HG03097 (cell line): ENCODE measurements at regions not wholly inside any gene's neighbourhood (a gene's known extent, or its start where the extent isn't known, plus 50 kb on each side); places are given as distances from the start of the nearest gene placed in this dataset.
"Not testable (repeated sequence)": the region's sequence is repeated elsewhere in the genome, so short reads cannot be mapped to it uniquely, and the experiment has no call there.

Experiments
- ATAC-seq: cut with Tn5 transposase; IDR thresholded peaks from one replicate; pipeline ENCODE4 v1.9.1; 2021; ENCODE audit not compliant: unreplicated experiment, low FRiP score

GRCh38 chrX:149420566-149420965, 84.5 kb downstream of the IDS start:
- not testable (repeated sequence) for ATAC-seq

GRCh38 chrX:149398027-149398426, 107.1 kb downstream of the IDS start:
- ATAC-seq: no peak

- no peak for ATAC-seq
Measured at GRCh38 chrX:149392921-149393320, 112.2 kb downstream of the IDS start.

- no peak for ATAC-seq
Measured at GRCh38 chrX:149383852-149384251, 121.3 kb downstream of the IDS start.

GRCh38 chrX:149374751-149375150, 130.4 kb downstream of the IDS start:
- ATAC-seq: no peak

- ATAC-seq: no peak
Measured at GRCh38 chrX:149372866-149373265, 132.2 kb downstream of the IDS start.

GRCh38 chrX:149371986-149372385, 133.1 kb downstream of the IDS start:
- no peak for ATAC-seq

- no peak for ATAC-seq
Measured at GRCh38 chrX:149370097-149370496, 135.0 kb downstream of the IDS start.

GRCh38 chrX:149365552-149365951, 139.6 kb downstream of the IDS start:
- ATAC-seq: no peak

GRCh38 chrX:149365061-149365460, 140.0 kb downstream of the IDS start:
- no peak for ATAC-seq

- ATAC-seq: no peak
Measured at GRCh38 chrX:149363965-149364364, 141.1 kb downstream of the IDS start.

GRCh38 chrX:149346306-149346705, 158.8 kb downstream of the IDS start:
- ATAC-seq: no peak

- ATAC-seq: no peak
Measured at GRCh38 chrX:149322316-149322715, 182.8 kb downstream of the IDS start.

GRCh38 chrX:149313871-149314371, 191.2 kb downstream of the IDS start:
- ATAC-seq: no peak

GRCh38 chrX:149312988-149313387, 192.1 kb downstream of the IDS start:
- ATAC-seq: no peak

- ATAC-seq: no peak
Measured at GRCh38 chrX:149312097-149312496, 193.0 kb downstream of the IDS start.

- ATAC-seq: no peak
Measured at GRCh38 chrX:149302705-149303104, 202.4 kb downstream of the IDS start.

- ATAC-seq: no peak
Measured at GRCh38 chrX:149298111-149298510, 207.0 kb downstream of the IDS start.

GRCh38 chrX:149296092-149296491, 209.0 kb downstream of the IDS start:
- ATAC-seq: no peak

- ATAC-seq: peak; percentile 67
Measured at GRCh38 chrX:149286940-149287349, 218.2 kb downstream of the IDS start.

GRCh38 chrX:149284616-149285015, 220.5 kb downstream of the IDS start:
- ATAC-seq: no peak

- no peak for ATAC-seq
Measured at GRCh38 chrX:149283853-149284252, 221.3 kb downstream of the IDS start.

- ATAC-seq: no peak
Measured at GRCh38 chrX:149282909-149283308, 222.2 kb downstream of the IDS start.
